ENCODE measurements at regions not wholly inside any gene's neighbourhood (a gene's known extent, or its start where the extent isn't known, plus 50 kb on each side); places are given as distances from the start of the nearest gene placed in this dataset.
A peak's percentile ranks its signal among the peaks of the same experiment; 100 is the strongest.

GRCh38 chr10:83897626-83898025 lies 241.7 kb upstream of the GHITM start:
- no peak for DNase-seq

GRCh38 chr10:83908506-83908905 lies 230.8 kb upstream of the GHITM start:
- no peak for DNase-seq

GRCh38 chr10:83909001-83909400 lies 230.3 kb upstream of the GHITM start:
- no peak for DNase-seq

- no peak for DNase-seq
Observed at GRCh38 chr10:83915801-83916200, 223.5 kb upstream of the GHITM start.

GRCh38 chr10:83917537-83918506 lies 221.5 kb upstream of the GHITM start:
- peak; percentile 0 for DNase-seq

GRCh38 chr10:83919187-83919586 lies 220.1 kb upstream of the GHITM start:
- DNase-seq: no peak

- peak; percentile 1 for DNase-seq
Observed at GRCh38 chr10:83921984-83922860, 217.1 kb upstream of the GHITM start.

GRCh38 chr10:83925133-83925532 lies 214.2 kb upstream of the GHITM start:
- no peak for DNase-seq

- no peak for DNase-seq
Observed at GRCh38 chr10:83926606-83927005, 212.7 kb upstream of the GHITM start.

- DNase-seq: no peak
Observed at GRCh38 chr10:83927166-83927565, 212.1 kb upstream of the GHITM start.

- DNase-seq: no peak
Observed at GRCh38 chr10:83929399-83929798, 209.9 kb upstream of the GHITM start.

GRCh38 chr10:83931669-83932068 lies 207.6 kb upstream of the GHITM start:
- no peak for DNase-seq

GRCh38 chr10:83932245-83932644 lies 207.1 kb upstream of the GHITM start:
- no peak for DNase-seq

GRCh38 chr10:83934062-83934461 lies 205.2 kb upstream of the GHITM start:
- no peak for DNase-seq

- no peak for DNase-seq
Observed at GRCh38 chr10:83934641-83935338, 204.5 kb upstream of the GHITM start.

- DNase-seq: no peak
Observed at GRCh38 chr10:83935339-83935736, 204.0 kb upstream of the GHITM start.

- no peak for DNase-seq
Observed at GRCh38 chr10:83935911-83936310, 203.4 kb upstream of the GHITM start.

GRCh38 chr10:83937161-83937560 lies 202.1 kb upstream of the GHITM start:
- no peak for DNase-seq

GRCh38 chr10:83937826-83938225 lies 201.5 kb upstream of the GHITM start:
- no peak for DNase-seq

GRCh38 chr10:83941189-83941588 lies 198.1 kb upstream of the GHITM start:
- no peak for DNase-seq

GRCh38 chr10:83942410-83942809 lies 196.9 kb upstream of the GHITM start:
- DNase-seq: no peak

GRCh38 chr10:83943049-83943448 lies 196.3 kb upstream of the GHITM start:
- DNase-seq: no peak

GRCh38 chr10:83943920-83944319 lies 195.4 kb upstream of the GHITM start:
- no peak for DNase-seq
